Osteoblast (primary cell): ENCODE measurements at regions not wholly inside any gene's neighbourhood (a gene's known extent, or its start where the extent isn't known, plus 50 kb on each side); places are given as distances from the start of the nearest gene placed in this dataset.
"Not testable (repeated sequence)": the region's sequence is repeated elsewhere in the genome, so short reads cannot be mapped to it uniquely, and the experiment has no call there.

Experiments
- DNase-seq: peaks from one replicate; pipeline ENCODE4 v3.0.0; 2011; ENCODE audit warnings: low spot score, mixed read lengths; ENCODE audit not compliant: insufficient read length; ENCODE audit errors: missing footprints
- H2AFZ ChIP-seq: 2 replicates; pipeline ENCODE4 v1.6.0; 2011; ENCODE audit warnings: mild to moderate bottlenecking, low read length
- H3K27ac ChIP-seq: 2 replicates; pipeline ENCODE4 v1.5.1; 2011; ENCODE audit warnings: mild to moderate bottlenecking, low read depth, low read length, moderate library complexity
- H3K27me3 ChIP-seq: 2 replicates; pipeline ENCODE4 v1.6.0; 2012; ENCODE audit warnings: mild to moderate bottlenecking, control low read depth, inconsistent platforms, low read length, moderate library complexity; ENCODE audit not compliant: insufficient read depth
- H3K36me3 ChIP-seq: 2 replicates; pipeline ENCODE4 v1.5.1; 2011; ENCODE audit warnings: mild to moderate bottlenecking, low read length, control low read depth, moderate library complexity; ENCODE audit not compliant: insufficient read depth
- H3K4me1 ChIP-seq: 2 replicates; pipeline ENCODE4 v1.5.1; 2011; ENCODE audit warnings: mild to moderate bottlenecking, low read length, control low read depth, moderate library complexity; ENCODE audit not compliant: insufficient read depth
- H3K4me2 ChIP-seq: 2 replicates; pipeline ENCODE4 v1.6.0; 2011; ENCODE audit warnings: mild to moderate bottlenecking, low read length; ENCODE audit not compliant: insufficient read depth
- H3K4me3 ChIP-seq: fragments of 200-600 bp; sonication (generic); 3 replicates; pipeline ENCODE4 v1.5.1; 2012; ENCODE audit warnings: mild to moderate bottlenecking, low read length, inconsistent platforms; ENCODE audit not compliant: insufficient read depth
- H3K79me2 ChIP-seq: 2 replicates; pipeline ENCODE4 v1.6.0; 2012; ENCODE audit warnings: mild to moderate bottlenecking, low read length, control low read depth, inconsistent platforms; ENCODE audit not compliant: insufficient read depth
- H3K9me3 ChIP-seq: 2 replicates; pipeline ENCODE4 v1.5.1; 2011; ENCODE audit warnings: low read depth, low read length, control low read depth
- H4K20me1 ChIP-seq: 2 replicates; pipeline ENCODE4 v1.6.0; 2012; ENCODE audit warnings: mild to moderate bottlenecking, low read length, control low read depth; ENCODE audit not compliant: insufficient read depth
- TF ChIP-seq, protein P1 (sequence below): IDR thresholded peaks from 2 replicates; pipeline ENCODE4 v1.5.1; 2011; ENCODE audit warnings: mild to moderate bottlenecking, low read depth, low read length, moderate library complexity; ENCODE audit errors: extremely low read depth

DNA sequence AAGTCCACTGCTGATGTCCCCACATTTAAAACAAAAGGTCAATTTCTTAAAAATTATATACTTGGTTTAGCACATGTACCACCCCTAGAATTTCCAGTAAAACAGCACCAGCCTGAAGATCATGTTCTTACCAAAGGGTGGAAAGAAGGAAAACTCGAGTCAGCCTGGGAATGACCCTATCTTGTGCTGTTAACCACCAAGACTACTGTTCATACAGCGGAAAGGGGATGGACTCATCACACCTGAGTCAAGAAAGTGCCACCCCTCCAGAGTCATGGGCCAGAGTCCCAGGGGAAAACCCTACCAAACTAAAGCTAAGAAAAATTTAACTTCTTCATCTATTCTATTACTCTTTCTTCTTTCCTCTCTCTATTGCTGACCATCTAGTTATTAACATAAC, 113.6 kb upstream of the PPM1J start:
- H3K27ac ChIP-seq, result no peak overlapping the region
- no peaks in the 10 kb centered on the region for H4K20me1 ChIP-seq
- TF ChIP-seq, protein P1, sequence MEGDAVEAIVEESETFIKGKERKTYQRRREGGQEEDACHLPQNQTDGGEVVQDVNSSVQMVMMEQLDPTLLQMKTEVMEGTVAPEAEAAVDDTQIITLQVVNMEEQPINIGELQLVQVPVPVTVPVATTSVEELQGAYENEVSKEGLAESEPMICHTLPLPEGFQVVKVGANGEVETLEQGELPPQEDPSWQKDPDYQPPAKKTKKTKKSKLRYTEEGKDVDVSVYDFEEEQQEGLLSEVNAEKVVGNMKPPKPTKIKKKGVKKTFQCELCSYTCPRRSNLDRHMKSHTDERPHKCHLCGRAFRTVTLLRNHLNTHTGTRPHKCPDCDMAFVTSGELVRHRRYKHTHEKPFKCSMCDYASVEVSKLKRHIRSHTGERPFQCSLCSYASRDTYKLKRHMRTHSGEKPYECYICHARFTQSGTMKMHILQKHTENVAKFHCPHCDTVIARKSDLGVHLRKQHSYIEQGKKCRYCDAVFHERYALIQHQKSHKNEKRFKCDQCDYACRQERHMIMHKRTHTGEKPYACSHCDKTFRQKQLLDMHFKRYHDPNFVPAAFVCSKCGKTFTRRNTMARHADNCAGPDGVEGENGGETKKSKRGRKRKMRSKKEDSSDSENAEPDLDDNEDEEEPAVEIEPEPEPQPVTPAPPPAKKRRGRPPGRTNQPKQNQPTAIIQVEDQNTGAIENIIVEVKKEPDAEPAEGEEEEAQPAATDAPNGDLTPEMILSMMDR, result no peak
- no peaks in the 10 kb centered on the region for H3K27me3 ChIP-seq
- no peak overlapping the region for H3K4me3 ChIP-seq
- no peak overlapping the region for H2AFZ ChIP-seq
- H3K4me1 ChIP-seq, result no peaks in the 10 kb centered on the region
- H3K36me3 ChIP-seq, result no peaks in the 10 kb centered on the region
- H3K79me2 ChIP-seq, result no peaks in the 10 kb centered on the region
- no peak overlapping the region for H3K4me2 ChIP-seq
- H3K9me3 ChIP-seq, result no peaks in the 10 kb centered on the region
- DNase-seq, result no peak

DNA sequence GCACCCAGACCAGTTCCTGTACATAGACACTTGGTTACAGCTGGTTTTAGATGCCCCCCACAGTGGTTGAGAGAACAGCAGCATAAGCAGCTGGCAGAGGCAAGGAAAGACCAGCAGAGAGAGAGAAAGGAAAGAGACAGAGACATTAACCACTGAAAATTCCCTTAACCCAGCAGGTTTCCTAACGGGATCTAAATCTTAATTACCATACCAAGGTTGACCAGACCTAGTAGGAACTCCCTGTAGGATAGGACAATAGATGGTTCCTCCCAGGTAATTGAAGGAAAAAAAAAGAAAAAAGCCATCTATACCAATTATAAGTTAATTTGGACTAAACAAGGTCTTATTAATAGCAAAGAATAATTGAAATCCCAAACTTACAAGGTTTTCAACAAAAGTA, 112.3 kb upstream of the PPM1J start:
- H4K20me1 ChIP-seq, H3K36me3 ChIP-seq, DNase-seq, H3K27ac ChIP-seq, H3K4me2 ChIP-seq, H3K79me2 ChIP-seq, H3K27me3 ChIP-seq, H2AFZ ChIP-seq, H3K4me3 ChIP-seq, H3K4me1 ChIP-seq, H3K9me3 ChIP-seq: not testable (repeated sequence)

DNA sequence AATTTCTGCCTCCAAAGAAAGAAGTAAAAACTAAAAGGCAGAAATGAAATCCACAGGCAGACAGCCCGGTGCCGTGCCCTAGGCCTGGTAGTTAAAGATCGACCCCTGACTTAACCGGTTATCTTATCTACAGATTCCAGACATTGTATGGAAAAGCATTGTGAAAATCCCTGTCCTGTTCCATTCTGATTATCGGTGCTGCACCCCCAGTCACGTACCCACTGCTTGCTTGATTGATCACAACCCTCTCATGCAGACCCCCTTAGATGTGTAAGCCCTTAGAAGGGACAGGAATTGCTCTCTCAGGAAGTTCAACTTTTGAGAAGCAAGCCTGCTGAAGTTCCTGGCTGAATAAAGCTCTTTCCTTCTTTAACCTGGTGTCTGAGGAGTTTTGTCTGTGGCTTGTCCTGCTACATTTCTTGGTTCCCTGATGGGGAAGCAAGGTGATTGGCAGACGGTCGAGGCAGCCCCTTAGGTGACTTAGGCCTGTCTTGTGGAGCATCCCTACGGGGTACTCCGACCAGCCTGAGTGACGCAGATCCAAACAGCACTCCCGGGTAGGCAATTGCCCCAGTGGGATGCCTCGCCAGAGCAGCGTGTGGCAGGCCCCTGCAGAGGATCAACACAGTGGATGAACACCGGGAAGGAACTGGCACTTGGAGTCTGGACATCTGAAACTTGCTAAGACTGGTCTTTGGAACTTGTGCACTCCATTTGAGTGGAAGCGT, 111.2 kb upstream of the PPM1J start:
- no peak for DNase-seq
- H2AFZ ChIP-seq, result no peak overlapping the region

DNA sequence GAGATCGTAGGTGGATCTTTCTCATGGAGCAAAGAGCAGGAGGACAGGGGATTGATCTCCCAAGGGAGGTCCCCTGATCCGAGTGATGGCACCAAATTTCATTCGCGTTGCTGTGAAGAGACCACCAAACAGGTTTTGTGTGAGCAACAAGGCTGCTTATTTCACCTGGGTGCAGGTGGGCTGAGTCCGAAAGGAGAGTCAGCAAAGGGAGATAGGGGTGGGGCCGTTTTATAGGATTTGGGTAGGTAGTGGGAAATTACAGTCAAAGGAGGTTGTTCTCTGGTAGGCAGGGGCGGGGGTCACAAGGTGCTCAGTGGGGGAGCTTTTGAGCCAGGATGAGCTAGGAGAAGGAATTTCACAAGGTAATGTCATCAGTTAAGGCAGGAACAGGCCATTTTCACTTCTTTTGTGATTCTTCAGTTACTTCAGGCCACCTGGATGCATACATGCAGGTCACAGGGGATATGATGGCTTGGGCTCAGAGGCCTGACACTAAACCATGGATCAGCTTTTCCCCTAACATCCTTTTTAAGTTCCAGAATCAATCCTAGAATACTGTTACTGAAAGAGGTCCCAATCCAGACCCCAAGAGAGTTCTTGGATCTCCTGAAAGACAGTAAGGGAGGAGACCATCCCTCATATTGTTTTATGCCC, 110.6 kb upstream of the PPM1J start:
- H3K36me3 ChIP-seq, H3K4me1 ChIP-seq, H3K9me3 ChIP-seq, H3K4me3 ChIP-seq, H4K20me1 ChIP-seq, H3K4me2 ChIP-seq, H2AFZ ChIP-seq, H3K79me2 ChIP-seq, H3K27ac ChIP-seq, DNase-seq, H3K27me3 ChIP-seq: not testable (repeated sequence)

More for the DNA sequence above, 111.2 kb upstream of the PPM1J start:
- H3K27me3 ChIP-seq, result no peaks in the 10 kb centered on the region
- no peaks in the 10 kb centered on the region for H3K9me3 ChIP-seq
- TF ChIP-seq, protein P1, result no peak
- H3K4me2 ChIP-seq, result no peak overlapping the region
- no peak overlapping the region for H3K27ac ChIP-seq
- H3K4me1 ChIP-seq, result no peaks in the 10 kb centered on the region
- H3K36me3 ChIP-seq, result no peaks in the 10 kb centered on the region
- no peak overlapping the region for H3K4me3 ChIP-seq
- H4K20me1 ChIP-seq, result no peaks in the 10 kb centered on the region
- H3K79me2 ChIP-seq, result no peaks in the 10 kb centered on the region

DNA sequence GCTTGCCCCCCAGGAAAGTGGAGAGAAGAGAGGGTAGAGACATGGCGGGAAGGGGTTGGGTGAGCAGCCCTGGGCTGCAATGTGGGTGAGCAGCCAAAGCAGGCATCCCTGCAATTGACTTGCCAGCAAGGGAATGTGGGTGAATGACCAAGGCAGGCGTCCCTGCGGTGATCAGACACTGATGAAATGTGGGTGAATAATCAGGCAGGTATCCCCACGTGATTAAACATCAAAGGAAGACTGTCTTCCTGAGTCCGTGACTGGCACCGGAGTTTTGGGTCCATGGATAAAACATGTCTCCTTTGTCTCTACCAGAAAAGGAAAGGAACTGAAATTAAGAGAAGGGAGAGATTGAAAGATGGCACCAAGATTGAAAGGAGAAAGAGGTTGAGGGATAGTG, 109.9 kb upstream of the PPM1J start:
- not testable (repeated sequence) for H3K79me2 ChIP-seq, H3K4me2 ChIP-seq, H3K9me3 ChIP-seq, DNase-seq, H3K4me1 ChIP-seq, H3K4me3 ChIP-seq, H4K20me1 ChIP-seq, H3K27me3 ChIP-seq, H2AFZ ChIP-seq, H3K27ac ChIP-seq, H3K36me3 ChIP-seq

DNA sequence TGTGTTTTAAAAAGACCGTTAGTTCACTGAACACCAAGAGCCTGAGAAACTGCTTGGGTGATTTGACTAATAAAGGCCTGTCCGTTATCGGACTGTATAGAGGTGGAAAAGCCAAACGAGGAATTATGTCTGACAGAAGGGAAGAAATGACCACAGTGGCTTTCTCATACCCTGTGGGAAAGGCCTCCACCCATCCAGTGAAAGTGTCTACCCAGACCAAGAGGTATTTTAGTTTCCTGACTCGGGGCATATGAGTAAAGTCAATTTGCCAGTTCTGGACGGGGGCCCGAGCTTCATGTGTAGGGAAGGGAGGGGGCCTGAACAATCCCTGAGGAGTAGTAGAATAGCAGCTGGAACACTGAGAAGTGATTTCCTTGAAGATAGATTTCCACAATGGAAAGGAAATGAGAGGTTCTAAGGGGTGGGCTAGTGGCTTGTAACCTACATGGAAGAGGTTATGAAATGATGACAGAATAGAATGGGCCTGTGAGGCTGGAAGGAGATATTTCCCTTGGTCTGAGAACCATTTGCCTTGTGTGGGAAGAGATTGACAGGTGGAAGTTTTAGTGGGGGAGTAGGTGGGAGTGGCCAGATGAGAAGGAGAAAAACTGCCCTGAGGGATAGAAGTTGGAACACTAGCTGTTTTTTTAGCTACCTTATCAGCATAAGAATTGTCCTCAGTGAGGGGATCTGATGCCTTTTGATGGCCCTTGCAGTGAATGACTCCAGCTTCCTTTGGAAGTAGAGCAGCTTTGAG, 106.4 kb upstream of the PPM1J start:
- not testable (repeated sequence) for H4K20me1 ChIP-seq, H2AFZ ChIP-seq, H3K9me3 ChIP-seq, DNase-seq, H3K4me3 ChIP-seq, H3K4me1 ChIP-seq, H3K27me3 ChIP-seq, H3K36me3 ChIP-seq, H3K79me2 ChIP-seq, H3K27ac ChIP-seq, H3K4me2 ChIP-seq
